ACC112 (cell line): ENCODE measurements at regions not wholly inside any gene's neighbourhood (a gene's known extent, or its start where the extent isn't known, plus 50 kb on each side); places are given as distances from the start of the nearest gene placed in this dataset.

ENCODE experiments used
- H2AFZ ChIP-seq: fragments of 200-600 bp; sonication (generic); one replicate; pipeline ENCODE4 v1.6.0; 2017; ENCODE audit warnings: antibody characterized with exemption, low read length; ENCODE audit not compliant: unreplicated experiment
- H3K27ac ChIP-seq: fragments of 200-600 bp; sonication (generic); 2 replicates; pipeline ENCODE4 v1.5.1; 2014; ENCODE audit warnings: low read depth, mild to moderate bottlenecking, antibody characterized with exemption, low read length, moderate library complexity
- H3K27me3 ChIP-seq: fragments of 200-600 bp; sonication (generic); 2 replicates; pipeline ENCODE4 v1.6.1; 2014; ENCODE audit warnings: mild to moderate bottlenecking, antibody characterized with exemption, low read length, moderate library complexity, mixed read lengths; ENCODE audit not compliant: insufficient read depth
- H3K36me3 ChIP-seq: fragments of 200-600 bp; sonication (generic); 2 replicates; pipeline ENCODE4 v1.6.1; 2016; ENCODE audit warnings: mild to moderate bottlenecking, antibody characterized with exemption, low read length, moderate library complexity, mixed read lengths; ENCODE audit not compliant: insufficient read depth
- H3K4me1 ChIP-seq: fragments of 200-600 bp; sonication (generic); one replicate; pipeline ENCODE4 v1.6.1; 2016; ENCODE audit warnings: low read length, mixed read lengths; ENCODE audit not compliant: insufficient read depth, unreplicated experiment, control insufficient read depth
- H3K4me3 ChIP-seq: fragments of 200-600 bp; sonication (generic); 2 replicates; pipeline ENCODE4 v1.5.1; 2014; ENCODE audit warnings: mild to moderate bottlenecking, low read depth, low read length
- H3K79me2 ChIP-seq: fragments of 200-600 bp; sonication (generic); one replicate; pipeline ENCODE4 v1.6.0; 2016; ENCODE audit warnings: low read length; ENCODE audit not compliant: control insufficient read depth, unreplicated experiment, insufficient read depth

DNA sequence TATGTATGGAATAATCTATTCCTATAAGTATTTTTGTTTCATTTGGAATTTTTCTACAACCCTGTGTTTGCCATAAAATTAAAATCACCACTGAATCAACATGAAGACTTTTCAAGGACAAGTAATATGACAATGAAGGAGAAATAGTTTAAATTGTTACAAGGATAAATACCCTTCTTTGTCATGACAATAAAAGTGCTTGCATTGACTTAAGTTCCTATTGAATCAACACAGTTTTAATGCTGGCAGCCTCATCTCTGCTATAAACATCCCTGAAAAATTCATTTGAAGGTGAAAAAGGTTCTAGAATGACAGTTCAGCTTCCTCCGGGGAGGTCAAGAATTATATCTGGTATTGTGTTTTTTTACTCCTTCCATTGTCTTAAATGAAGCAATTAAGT, 1105.1 kb upstream of the CDH9 start:
- no peaks in the 10 kb centered on the region for H3K36me3 ChIP-seq
- H3K79me2 ChIP-seq: no peaks in the 10 kb centered on the region
- H2AFZ ChIP-seq: no peak overlapping the region
- H3K4me3 ChIP-seq: no peak overlapping the region
- H3K4me1 ChIP-seq: no peaks in the 10 kb centered on the region
- H3K27me3 ChIP-seq: no peaks in the 10 kb centered on the region
- no peak overlapping the region for H3K27ac ChIP-seq

DNA sequence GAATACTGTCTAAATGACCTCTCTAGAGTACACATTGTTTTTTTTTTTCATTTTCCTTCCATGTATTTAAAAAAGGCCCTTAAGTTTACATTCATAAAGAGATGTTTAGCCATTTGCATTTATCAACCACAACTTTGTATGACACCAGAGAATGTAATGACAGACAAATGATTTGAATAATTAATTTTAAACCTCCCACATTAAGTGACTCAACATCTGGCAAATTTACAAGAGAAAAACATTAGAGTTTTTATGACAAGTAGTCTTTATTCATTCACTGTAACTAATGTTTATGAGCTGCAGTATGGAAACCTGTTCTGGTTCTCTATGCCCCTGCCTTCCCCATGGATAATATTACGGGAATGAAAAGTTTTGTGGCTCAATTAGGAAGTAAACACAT, 1093.8 kb upstream of the CDH9 start:
- Histone ChIP-seq H3K4me3 (no peak overlapping the region), H3K4me1 (no peaks in the 10 kb centered on the region), H3K27me3 (no peaks in the 10 kb centered on the region), H3K79me2 (no peaks in the 10 kb centered on the region), H3K36me3 (no peaks in the 10 kb centered on the region), H3K27ac (no peak overlapping the region), H2AFZ (no peak overlapping the region)

GRCh38 chr5:28117691-28118090, 1079.3 kb upstream of the CDH9 start:
- Histone ChIP-seq H3K4me1 (no peaks in the 10 kb centered on the region), H3K27ac (no peak overlapping the region), H3K79me2 (no peaks in the 10 kb centered on the region), H2AFZ (no peak overlapping the region), H3K36me3 (no peaks in the 10 kb centered on the region), H3K4me3 (no peak overlapping the region), H3K27me3 (no peaks in the 10 kb centered on the region)

DNA sequence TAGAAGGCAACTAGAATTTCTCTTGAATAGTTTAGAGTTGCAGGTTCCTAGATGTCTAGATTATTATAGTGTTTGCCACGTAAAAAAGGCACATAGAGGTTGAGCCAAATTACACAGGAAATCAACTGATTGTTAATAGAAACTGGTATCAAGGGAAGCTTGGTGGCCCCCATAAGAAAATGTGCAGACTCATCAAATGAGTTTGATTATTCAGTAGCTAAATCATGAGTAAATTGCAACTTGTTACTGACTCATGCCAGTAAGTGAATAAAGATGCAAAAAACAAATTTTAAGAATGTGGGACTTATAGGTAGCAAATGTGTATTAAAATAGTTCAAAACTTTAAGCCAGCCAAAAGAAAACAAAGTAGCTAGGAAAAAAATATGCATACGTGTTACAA, 1078.9 kb upstream of the CDH9 start:
- no peaks in the 10 kb centered on the region for H3K27me3 ChIP-seq
- no peaks in the 10 kb centered on the region for H3K36me3 ChIP-seq
- H3K79me2 ChIP-seq: no peaks in the 10 kb centered on the region
- no peak overlapping the region for H3K4me3 ChIP-seq
- H2AFZ ChIP-seq: no peak overlapping the region
- no peak overlapping the region for H3K27ac ChIP-seq
- H3K4me1 ChIP-seq: no peaks in the 10 kb centered on the region

DNA sequence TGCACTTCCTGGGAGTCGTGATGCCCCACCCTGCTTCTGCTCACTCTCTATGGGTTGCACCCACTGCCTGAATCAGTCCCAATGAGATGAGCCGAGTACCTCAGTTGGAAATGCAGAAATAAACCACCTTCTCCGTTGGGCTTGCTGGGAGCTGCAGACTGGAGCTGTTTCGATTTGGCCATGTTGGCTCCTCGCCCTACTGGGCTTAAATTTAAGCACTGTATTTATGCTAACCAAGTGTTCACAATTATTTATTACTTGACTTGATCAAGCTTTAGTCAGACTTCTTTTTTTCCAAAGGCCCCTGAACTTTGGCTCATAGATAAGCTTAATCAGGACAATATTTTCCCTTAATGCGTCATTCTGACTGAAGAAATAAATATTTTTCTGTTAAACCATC, 1072.4 kb upstream of the CDH9 start:
- Histone ChIP-seq H3K4me1 (no peaks in the 10 kb centered on the region), H3K36me3 (no peaks in the 10 kb centered on the region), H3K79me2 (no peaks in the 10 kb centered on the region), H2AFZ (no peak overlapping the region), H3K4me3 (no peak overlapping the region), H3K27ac (no peak overlapping the region), H3K27me3 (no peaks in the 10 kb centered on the region)

- H3K36me3 ChIP-seq: no peaks in the 10 kb centered on the region
- no peaks in the 10 kb centered on the region for H3K79me2 ChIP-seq
- no peak overlapping the region for H3K4me3 ChIP-seq
- H2AFZ ChIP-seq: no peak overlapping the region
- H3K4me1 ChIP-seq: no peaks in the 10 kb centered on the region
- no peak overlapping the region for H3K27ac ChIP-seq
- H3K27me3 ChIP-seq: no peaks in the 10 kb centered on the region
Observed at GRCh38 chr5:28104080-28104479, 1065.7 kb upstream of the CDH9 start.

DNA sequence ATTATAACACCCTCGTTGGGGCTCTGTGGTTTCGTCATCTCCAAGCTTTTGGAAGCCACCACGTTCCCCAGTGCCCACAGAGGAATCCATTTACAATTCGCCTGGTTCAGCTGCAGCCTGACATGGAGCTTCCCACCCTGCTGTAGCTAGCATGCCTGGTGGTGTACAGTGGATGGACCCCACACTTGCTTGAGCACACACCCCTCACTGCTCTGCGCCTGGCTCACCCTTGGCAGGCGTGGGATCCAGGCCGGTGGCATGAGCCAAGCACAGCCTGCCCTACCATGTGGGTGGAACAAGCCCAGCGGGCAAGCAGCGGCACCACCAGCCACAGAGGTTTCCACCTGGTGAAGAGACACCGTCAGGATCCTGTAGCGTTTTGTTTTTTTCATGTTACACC, 1045.7 kb upstream of the CDH9 start:
- H3K4me1 ChIP-seq: no peaks in the 10 kb centered on the region
- no peaks in the 10 kb centered on the region for H3K27me3 ChIP-seq
- no peaks in the 10 kb centered on the region for H3K79me2 ChIP-seq
- no peak overlapping the region for H3K4me3 ChIP-seq
- H3K36me3 ChIP-seq: no peaks in the 10 kb centered on the region
- no peak overlapping the region for H2AFZ ChIP-seq
- H3K27ac ChIP-seq: no peak overlapping the region

GRCh38 chr5:28082610-28083009, 1044.2 kb upstream of the CDH9 start:
- H3K36me3 ChIP-seq: no peaks in the 10 kb centered on the region
- no peaks in the 10 kb centered on the region for H3K27me3 ChIP-seq
- no peak overlapping the region for H3K4me3 ChIP-seq
- no peaks in the 10 kb centered on the region for H3K79me2 ChIP-seq
- H2AFZ ChIP-seq: no peak overlapping the region
- no peak overlapping the region for H3K27ac ChIP-seq
- H3K4me1 ChIP-seq: no peaks in the 10 kb centered on the region

- Histone ChIP-seq H3K4me3 (no peak overlapping the region), H3K36me3 (no peaks in the 10 kb centered on the region), H3K79me2 (no peaks in the 10 kb centered on the region), H3K4me1 (no peaks in the 10 kb centered on the region), H2AFZ (no peak overlapping the region), H3K27ac (no peak overlapping the region), H3K27me3 (no peaks in the 10 kb centered on the region)
Observed at GRCh38 chr5:28077291-28078240, 1039.2 kb upstream of the CDH9 start.

DNA sequence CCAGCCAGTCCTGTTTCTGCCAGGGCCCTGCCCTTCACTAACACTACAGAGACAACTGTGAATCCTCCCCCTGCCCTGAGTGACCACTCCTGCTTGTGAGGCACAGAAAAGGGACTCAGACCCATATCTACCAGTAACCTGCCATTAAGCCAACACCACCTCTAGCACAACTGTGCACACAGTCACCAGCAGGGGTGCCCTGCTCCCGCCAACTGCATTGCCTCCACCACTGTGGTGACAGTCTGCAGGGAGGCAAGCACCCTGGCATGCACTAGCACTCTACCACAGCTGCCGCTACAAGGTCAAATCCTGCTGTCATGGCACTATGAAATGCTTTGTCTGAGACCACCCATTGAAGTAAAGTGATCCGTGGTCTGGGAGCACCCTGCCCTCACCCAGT, 1028.5 kb upstream of the CDH9 start:
- no peak overlapping the region for H3K27ac ChIP-seq
- H3K4me3 ChIP-seq: no peak overlapping the region
- H3K27me3 ChIP-seq: no peaks in the 10 kb centered on the region
- no peak overlapping the region for H2AFZ ChIP-seq
- H3K79me2 ChIP-seq: no peaks in the 10 kb centered on the region
- no peaks in the 10 kb centered on the region for H3K4me1 ChIP-seq
- H3K36me3 ChIP-seq: no peaks in the 10 kb centered on the region

DNA sequence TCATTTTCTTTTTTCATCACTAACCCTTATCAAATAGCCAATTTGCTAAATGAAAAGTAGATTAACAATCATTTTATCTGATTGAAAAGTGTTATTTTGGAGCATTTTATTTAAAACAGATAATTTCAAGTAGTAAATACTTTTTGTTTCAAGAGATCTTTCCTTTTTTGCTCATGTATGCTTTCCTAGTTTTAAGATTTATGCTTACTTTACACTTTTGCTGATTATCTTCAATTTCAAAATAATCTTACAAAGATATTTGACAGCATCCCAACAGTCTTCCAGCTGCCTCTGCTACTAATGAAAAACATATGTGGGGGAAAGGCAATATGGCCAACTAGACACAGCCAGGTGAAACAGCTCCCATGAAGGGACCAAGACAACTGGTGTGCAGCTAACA, 1027.3 kb upstream of the CDH9 start:
- Histone ChIP-seq H3K4me1 (no peaks in the 10 kb centered on the region), H3K27me3 (no peaks in the 10 kb centered on the region)

More for the DNA sequence above, 1027.3 kb upstream of the CDH9 start:
- no peak overlapping the region for H3K27ac ChIP-seq
- no peak overlapping the region for H3K4me3 ChIP-seq
- no peaks in the 10 kb centered on the region for H3K36me3 ChIP-seq
- H2AFZ ChIP-seq: no peak overlapping the region
- no peaks in the 10 kb centered on the region for H3K79me2 ChIP-seq
